GM23338 (cell line): ENCODE measurements at regions not wholly inside any gene's neighbourhood (a gene's known extent, or its start where the extent isn't known, plus 50 kb on each side); places are given as distances from the start of the nearest gene placed in this dataset.

Source experiments
- ATAC-seq: fragments of 200-7000 bp; cut with Tn5 transposase; 3 replicates; pipeline ENCODE4 v1.9.1; 2020
- DNase-seq: peaks from one replicate; pipeline ENCODE4 v3.0.0-alpha.2; 2015; ENCODE audit warnings: low spot score
- H2AFZ ChIP-seq: fragments of 200-600 bp; sonication (generic); 2 replicates; pipeline ENCODE4 v1.8.0; 2016; ENCODE audit warnings: antibody characterized with exemption, mild to moderate bottlenecking, moderate library complexity
- H3F3A ChIP-seq: fragments of 200-600 bp; sonication (generic); replicated peaks from 2 replicates; pipeline ENCODE4 v1.8.0; 2017; ENCODE audit warnings: antibody characterized with exemption, mixed run types, low read depth
- H3K27ac ChIP-seq: fragments of 200-600 bp; sonication (generic); 2 replicates; pipeline ENCODE4 v1.6.1; 2016; ENCODE audit warnings: low read depth
- H3K27me3 ChIP-seq: fragments of 200-600 bp; sonication (generic); 2 replicates; pipeline ENCODE4 v1.8.0; 2016; ENCODE audit warnings: mild to moderate bottlenecking, mixed run types, moderate library complexity; ENCODE audit not compliant: insufficient read depth
- H3K36me3 ChIP-seq: fragments of 200-600 bp; sonication (generic); 2 replicates; pipeline ENCODE4 v1.8.0; 2016; ENCODE audit warnings: mild to moderate bottlenecking; ENCODE audit not compliant: insufficient read depth
- H3K4me1 ChIP-seq: fragments of 200-600 bp; sonication (generic); 2 replicates; pipeline ENCODE4 v1.8.0; 2016; ENCODE audit warnings: mild to moderate bottlenecking, moderate library complexity; ENCODE audit not compliant: insufficient read depth
- H3K4me2 ChIP-seq: fragments of 200-600 bp; sonication (generic); 2 replicates; pipeline ENCODE4 v1.7.1; 2017; ENCODE audit warnings: mixed run types
- H3K4me3 ChIP-seq: fragments of 200-600 bp; sonication (generic); 2 replicates; pipeline ENCODE4 v1.6.1; 2016; ENCODE audit warnings: mixed run types
- H3K79me2 ChIP-seq: fragments of 200-600 bp; sonication (generic); replicated peaks from 2 replicates; pipeline ENCODE4 v1.8.0; 2017; ENCODE audit warnings: mild to moderate bottlenecking; ENCODE audit not compliant: insufficient read depth
- H3K9me2 ChIP-seq: fragments of 200-600 bp; sonication (generic); 2 replicates; pipeline ENCODE4 v1.8.0; 2017; ENCODE audit not compliant: insufficient read depth
- H4K20me1 ChIP-seq: fragments of 200-600 bp; sonication (generic); replicated peaks from 2 replicates; pipeline ENCODE4 v1.8.0; 2017; ENCODE audit warnings: mild to moderate bottlenecking; ENCODE audit not compliant: insufficient read depth
- H3K27ac Mint-ChIP-seq: 2 replicates; pipeline ENCODE4 v1.8.0; 2020; ENCODE audit warnings: inconsistent platforms, mild to moderate bottlenecking, moderate library complexity, mixed read lengths
- H3K27me3 Mint-ChIP-seq: 3 replicates; pipeline ENCODE4 v1.8.0; 2022; ENCODE audit warnings: low read depth, mild to moderate bottlenecking, moderate library complexity, mixed read lengths, inconsistent platforms; ENCODE audit not compliant: insufficient read depth, poor library complexity
- H3K36me3 Mint-ChIP-seq: 3 replicates; pipeline ENCODE4 v1.8.0; 2021; ENCODE audit warnings: low read depth, mild to moderate bottlenecking, inconsistent platforms, moderate library complexity, mixed read lengths
- H3K4me1 Mint-ChIP-seq: 3 replicates; pipeline ENCODE4 v1.8.0; 2020; ENCODE audit warnings: mild to moderate bottlenecking, inconsistent platforms, mixed read lengths
- H3K4me3 Mint-ChIP-seq: 3 replicates; pipeline ENCODE4 v1.8.0; 2021; ENCODE audit warnings: moderate library complexity, mild to moderate bottlenecking, inconsistent platforms, mixed read lengths
- H3K9me3 Mint-ChIP-seq: 3 replicates; pipeline ENCODE4 v1.8.0; 2020; ENCODE audit warnings: moderate library complexity, mild to moderate bottlenecking, inconsistent platforms, mixed read lengths
- CREB1 ChIP-seq: fragments of 250-450 bp; sonication (Bioruptor Pico); IDR thresholded peaks from 2 replicates; pipeline ENCODE4 v1.5.0; 2020; ENCODE audit warnings: low read depth, mild to moderate bottlenecking, moderate library complexity
- CTCF ChIP-seq, 2 experiments: fragments of 200-600 bp in 1 of 2; sonication (generic) in 1 of 2; conservative IDR thresholded peaks; 2 replicates each; pipeline versions ENCODE4 v1.5.1 to v1.6.1; 2016 to 2017; ENCODE audit warnings: antibody characterized with exemption in 2 of 2, low read depth in 2 of 2, mild to moderate bottlenecking in 2 of 2, moderate library complexity in 1 of 2
- ETS1 ChIP-seq: IDR thresholded peaks from 2 replicates; pipeline ENCODE4 v1.6.1; 2016; ENCODE audit warnings: antibody characterized with exemption
- EZH2 ChIP-seq: fragments of 200-600 bp; sonication (generic); IDR thresholded peaks from one replicate; pipeline ENCODE4 v1.8.0; 2017; ENCODE audit warnings: antibody characterized with exemption, mild to moderate bottlenecking, low read depth; ENCODE audit not compliant: unreplicated experiment
- EZH2phosphoT487 ChIP-seq: fragments of 200-600 bp; sonication (generic); IDR thresholded peaks from one replicate; pipeline ENCODE4 v1.8.1; 2018; ENCODE audit warnings: antibody characterized with exemption; ENCODE audit not compliant: unreplicated experiment
- JUNB ChIP-seq: IDR thresholded peaks from one replicate; pipeline ENCODE4 v1.6.1; 2016; ENCODE audit warnings: antibody characterized with exemption; ENCODE audit not compliant: unreplicated experiment
- NANOG ChIP-seq: IDR thresholded peaks from 2 replicates; pipeline ENCODE4 v1.6.1; 2016; ENCODE audit warnings: antibody characterized with exemption, borderline replicate concordance
- POLR2AphosphoS5 ChIP-seq: IDR thresholded peaks from 2 replicates; pipeline ENCODE4 v1.6.1; 2016; ENCODE audit warnings: antibody characterized with exemption, low read depth
- REST ChIP-seq: IDR thresholded peaks from one replicate; pipeline ENCODE4 v1.6.1; 2018; ENCODE audit warnings: antibody characterized with exemption; ENCODE audit not compliant: unreplicated experiment
- STAT1 ChIP-seq: IDR thresholded peaks from one replicate; pipeline ENCODE4 v1.6.1; 2016; ENCODE audit warnings: antibody characterized with exemption; ENCODE audit not compliant: unreplicated experiment
- ZNF114 ChIP-seq: fragments of 250-450 bp; sonication (Bioruptor Pico); IDR thresholded peaks from 2 replicates; pipeline ENCODE4 v1.5.0; 2020; ENCODE audit warnings: mild to moderate bottlenecking, moderate library complexity
- ZNF331 ChIP-seq: fragments of 250-450 bp; sonication (Bioruptor Pico); IDR thresholded peaks from 2 replicates; pipeline ENCODE4 v1.5.0; 2020; ENCODE audit warnings: low read depth, mild to moderate bottlenecking, moderate library complexity
- ZNF462 ChIP-seq: fragments of 250-450 bp; sonication (Bioruptor Pico); IDR thresholded peaks from 2 replicates; pipeline ENCODE4 v1.5.0; 2020; ENCODE audit warnings: mild to moderate bottlenecking, moderate library complexity

GRCh38 chr12:76674669-76675315, 89.1 kb upstream of the ZDHHC17 start:
- Histone ChIP-seq H2AFZ (no peak overlapping the region), H4K20me1 (no peaks in the 10 kb centered on the region), H3K79me2 (no peaks in the 10 kb centered on the region), H3K36me3 (no peaks in the 10 kb centered on the region), H3K4me1 (no peaks in the 10 kb centered on the region), H3K27me3 (no peaks in the 10 kb centered on the region), H3K27ac (no peak overlapping the region; the same call in 1 of the 2 replicates), H3K9me2 (no peaks in the 10 kb centered on the region; the same call in 1 of the 2 replicates), H3K4me3 (no peak overlapping the region), H3F3A (no peaks in the 10 kb centered on the region), H3K4me2 (no peak overlapping the region)
- DNase-seq (no peak), ATAC-seq (no peak)
- no peak for TF ChIP-seq CREB1
- no peak for TF ChIP-seq NANOG
- no peak for TF ChIP-seq JUNB
- TF ChIP-seq CTCF (conservative IDR thresholded peaks at IDR 0.05; ENCODE audit: low read depth in 2 of 2) = no peak
- no peak for TF ChIP-seq EZH2phosphoT487
- no peak for TF ChIP-seq POLR2AphosphoS5
- TF ChIP-seq ZNF331 (CRISPR knock-in tag) = no peak
- TF ChIP-seq STAT1 = no peak
- no peak for TF ChIP-seq ZNF462 (CRISPR knock-in tag)
- no peak for TF ChIP-seq ETS1
- no peak for TF ChIP-seq EZH2
- TF ChIP-seq REST = no peak
- TF ChIP-seq ZNF114 (CRISPR knock-in tag) = no peak
- Mint-ChIP-seq H3K4me1 (0 out of 3 replicates have a peak, but pooled peaks cover 3% of the 10 kb centered on the region), H3K4me3 (no peak overlapping the region), H3K27me3 (peaks cover 1% of the 10 kb centered on the region), H3K36me3 (no peaks in the 10 kb centered on the region; the same call in 2 of the 3 replicates), H3K27ac (no peak overlapping the region), H3K9me3 (no peaks in the 10 kb centered on the region)
